T-helper 1 cell treated with Interleukin-12 subunit alpha and Interleukin-12 subunit beta and Interleukin-4 antibody, amounts not matched to agents 30 ng/mL and 1 ng/mL, for 36 hours (primary cell): ENCODE measurements at regions not wholly inside any gene's neighbourhood (a gene's known extent, or its start where the extent isn't known, plus 50 kb on each side); places are given as distances from the start of the nearest gene placed in this dataset.
"Not testable (repeated sequence)": the region's sequence is repeated elsewhere in the genome, so short reads cannot be mapped to it uniquely, and the experiment has no call there.

Experiments
- intact Hi-C: fragments of 100-400 bp; cut with micrococcal nuclease; formaldehyde crosslinking; loops from one replicate; pipeline ENCODE4 v1.15.1; 2024

- intact Hi-C loops = no loop called here
Observed at GRCh38 chr11:38038777-38039176, 1440.7 kb upstream of the RAG2 start.

- intact Hi-C loops = no loop called here
Observed at GRCh38 chr11:38019072-38019775, 1421.2 kb upstream of the RAG2 start.

- intact Hi-C loops = no loop called here
Observed at GRCh38 chr11:38014405-38014804, 1416.4 kb upstream of the RAG2 start.

GRCh38 chr11:38013157-38013556 is 1415.1 kb upstream of the RAG2 start:
- intact Hi-C loops = no loop called here

GRCh38 chr11:38011496-38011895 is 1413.5 kb upstream of the RAG2 start:
- intact Hi-C loops = no loop called here

GRCh38 chr11:38009932-38010331 is 1411.9 kb upstream of the RAG2 start:
- intact Hi-C loops = no loop called here

- intact Hi-C loops = no loop called here
Observed at GRCh38 chr11:38006466-38006865, 1408.4 kb upstream of the RAG2 start.

- intact Hi-C loops = no loop called here
Observed at GRCh38 chr11:38005597-38005996, 1407.6 kb upstream of the RAG2 start.

GRCh38 chr11:37999171-37999570 is 1401.1 kb upstream of the RAG2 start:
- intact Hi-C loops = no loop called here

GRCh38 chr11:37995886-37996285 is 1397.8 kb upstream of the RAG2 start:
- intact Hi-C loops = no loop called here

- intact Hi-C loops = no loop called here
Observed at GRCh38 chr11:37988031-37988430, 1390.0 kb upstream of the RAG2 start.

- intact Hi-C loops = no loop called here
Observed at GRCh38 chr11:37984991-37985390, 1387.0 kb upstream of the RAG2 start.

GRCh38 chr11:37978647-37979046 is 1380.6 kb upstream of the RAG2 start:
- intact Hi-C loops = no loop called here

GRCh38 chr11:37973941-37974340 is 1375.9 kb upstream of the RAG2 start:
- intact Hi-C loops = no loop called here

GRCh38 chr11:37972691-37973090 is 1374.7 kb upstream of the RAG2 start:
- intact Hi-C loops = no loop called here

GRCh38 chr11:37969336-37969735 is 1371.3 kb upstream of the RAG2 start:
- intact Hi-C loops = not testable (repeated sequence)

- intact Hi-C loops = no loop called here
Observed at GRCh38 chr11:37968148-37968547, 1370.1 kb upstream of the RAG2 start.

GRCh38 chr11:37967635-37968034 is 1369.6 kb upstream of the RAG2 start:
- intact Hi-C loops = no loop called here

GRCh38 chr11:37963440-37963839 is 1365.4 kb upstream of the RAG2 start:
- intact Hi-C loops = no loop called here

- intact Hi-C loops = no loop called here
Observed at GRCh38 chr11:37957717-37958116, 1359.7 kb upstream of the RAG2 start.

GRCh38 chr11:37951996-37952395 is 1354.0 kb upstream of the RAG2 start:
- intact Hi-C loops = no loop called here

- intact Hi-C loops = no loop called here
Observed at GRCh38 chr11:37948258-37948657, 1350.2 kb upstream of the RAG2 start.

GRCh38 chr11:37947821-37948220 is 1349.8 kb upstream of the RAG2 start:
- intact Hi-C loops = no loop called here
